Mesodermal cell (in vitro differentiated cells): ENCODE measurements at regions not wholly inside any gene's neighbourhood (a gene's known extent, or its start where the extent isn't known, plus 50 kb on each side); places are given as distances from the start of the nearest gene placed in this dataset.

ENCODE experiments used
- H3K27ac ChIP-seq: 2 replicates; pipeline ENCODE4 v1.7.0; 2013; ENCODE audit warnings: mild to moderate bottlenecking, low read depth, low read length, moderate library complexity; ENCODE audit not compliant: severe bottlenecking
- H3K36me3 ChIP-seq: 2 replicates; pipeline ENCODE4 v1.7.1; 2013; ENCODE audit warnings: mild to moderate bottlenecking, low read length, moderate library complexity; ENCODE audit not compliant: control insufficient read depth, insufficient read depth
- H3K4me1 ChIP-seq: one replicate; pipeline ENCODE4 v1.7.1; 2013; ENCODE audit warnings: mild to moderate bottlenecking, low read length; ENCODE audit not compliant: insufficient read depth, control insufficient read depth, poor library complexity, severe bottlenecking
- H3K4me3 ChIP-seq: 2 replicates; pipeline ENCODE4 v1.7.0; 2013; ENCODE audit warnings: low read length, control low read depth, mild to moderate bottlenecking; ENCODE audit not compliant: insufficient read depth, poor library complexity, severe bottlenecking; ENCODE audit errors: extremely low read depth
- H3K9me3 ChIP-seq: 2 replicates; pipeline ENCODE4 v1.7.1; 2013; ENCODE audit warnings: mild to moderate bottlenecking, low read length, moderate library complexity; ENCODE audit not compliant: control insufficient read depth
- WGBS, 2 experiments: methylation state at CpG; one replicate each; pipeline ENCODE4 v1.1.5; 2013; ENCODE audit warnings: missing lambda C conversion rate in 2 of 2; ENCODE audit not compliant: insufficient coverage in 2 of 2; 5-methylcytosine and 5-hydroxymethylcytosine counted together

GRCh38 chr13:62234780-62235440 lies 819.3 kb upstream of the PCDH20 start:
- Histone ChIP-seq H3K27ac (no peak overlapping the region), H3K4me3 (no peak overlapping the region), H3K9me3 (no peaks in the 10 kb centered on the region), H3K36me3 (no peaks in the 10 kb centered on the region), H3K4me1 (no peaks in the 10 kb centered on the region)
- WGBS, 2 experiments = no CpG with 5 or more reads among the region's 2 CpGs

GRCh38 chr13:62210951-62211350 lies 795.3 kb upstream of the PCDH20 start:
- Histone ChIP-seq H3K36me3 (no peaks in the 10 kb centered on the region), H3K9me3 (no peaks in the 10 kb centered on the region), H3K4me3 (no peak overlapping the region), H3K4me1 (no peaks in the 10 kb centered on the region), H3K27ac (no peak overlapping the region)
- WGBS, 2 experiments = 79 to 95% methylated on average over 2 to 3 of the region's 3 CpGs

- no peak overlapping the region for H3K27ac ChIP-seq
- no peaks in the 10 kb centered on the region for H3K36me3 ChIP-seq
- no peaks in the 10 kb centered on the region for H3K4me1 ChIP-seq
- H3K9me3 ChIP-seq = peaks cover 8% of the 10 kb centered on the region
- 92% methylated on average over 8 of the region's 10 CpGs for WGBS, 2 experiments
- no peak overlapping the region for H3K4me3 ChIP-seq
Observed at GRCh38 chr13:62209529-62209928, 793.9 kb upstream of the PCDH20 start.

- WGBS, 2 experiments = 67 to 89% methylated on average over 1 of the region's 2 CpGs
- H3K4me1 ChIP-seq = no peaks in the 10 kb centered on the region
- H3K27ac ChIP-seq = no peak overlapping the region
- peaks cover 8% of the 10 kb centered on the region for H3K9me3 ChIP-seq
- H3K4me3 ChIP-seq = no peak overlapping the region
- H3K36me3 ChIP-seq = no peaks in the 10 kb centered on the region
Observed at GRCh38 chr13:62207388-62207787, 791.7 kb upstream of the PCDH20 start.

- H3K4me1 ChIP-seq = no peaks in the 10 kb centered on the region
- H3K27ac ChIP-seq = no peak overlapping the region
- no peaks in the 10 kb centered on the region for H3K36me3 ChIP-seq
- peaks cover 8% of the 10 kb centered on the region for H3K9me3 ChIP-seq
- H3K4me3 ChIP-seq = no peak overlapping the region
Observed at GRCh38 chr13:62206165-62206564, 790.5 kb upstream of the PCDH20 start.

- Histone ChIP-seq H3K36me3 (no peaks in the 10 kb centered on the region), H3K9me3 (peaks cover 8% of the 10 kb centered on the region), H3K4me3 (no peak overlapping the region), H3K4me1 (no peaks in the 10 kb centered on the region), H3K27ac (no peak overlapping the region)
- WGBS, 2 experiments = 90 to 96% methylated on average over 2 of the region's 3 CpGs
Observed at GRCh38 chr13:62205273-62205672, 789.6 kb upstream of the PCDH20 start.

GRCh38 chr13:62194371-62194770 lies 778.7 kb upstream of the PCDH20 start:
- Histone ChIP-seq H3K4me1 (no peaks in the 10 kb centered on the region), H3K27ac (no peak overlapping the region), H3K4me3 (no peak overlapping the region), H3K9me3 (no peaks in the 10 kb centered on the region), H3K36me3 (no peaks in the 10 kb centered on the region)
- WGBS, 2 experiments = 78 to 94% methylated on average over 2 of the region's 3 CpGs

- Histone ChIP-seq H3K4me1 (no peaks in the 10 kb centered on the region), H3K4me3 (no peak overlapping the region), H3K27ac (no peak overlapping the region), H3K9me3 (no peaks in the 10 kb centered on the region), H3K36me3 (no peaks in the 10 kb centered on the region)
- WGBS, 2 experiments = 90 to 100% methylated on average over 2 of the region's 2 CpGs
Observed at GRCh38 chr13:62193919-62194318, 778.3 kb upstream of the PCDH20 start.

- no peaks in the 10 kb centered on the region for H3K9me3 ChIP-seq
- no peak overlapping the region for H3K27ac ChIP-seq
- H3K36me3 ChIP-seq = no peaks in the 10 kb centered on the region
- no peaks in the 10 kb centered on the region for H3K4me1 ChIP-seq
- H3K4me3 ChIP-seq = no peak overlapping the region
- no CpG with 5 or more reads among the region's 1 CpG for WGBS, 2 experiments
Observed at GRCh38 chr13:62185631-62186255, 770.1 kb upstream of the PCDH20 start.

GRCh38 chr13:62176051-62176450 lies 760.4 kb upstream of the PCDH20 start:
- Histone ChIP-seq H3K9me3 (no peaks in the 10 kb centered on the region), H3K36me3 (no peaks in the 10 kb centered on the region), H3K4me1 (no peaks in the 10 kb centered on the region), H3K27ac (no peak overlapping the region), H3K4me3 (no peak overlapping the region)
- no CpG with 5 or more reads among the region's 3 CpGs for WGBS, 2 experiments

GRCh38 chr13:62173958-62174357 lies 758.3 kb upstream of the PCDH20 start:
- H3K36me3 ChIP-seq = no peaks in the 10 kb centered on the region
- H3K4me1 ChIP-seq = no peaks in the 10 kb centered on the region
- H3K9me3 ChIP-seq = no peaks in the 10 kb centered on the region
- H3K4me3 ChIP-seq = no peak overlapping the region
- no peak overlapping the region for H3K27ac ChIP-seq
